GM18907 (cell line): ENCODE measurements at regions not wholly inside any gene's neighbourhood (a gene's known extent, or its start where the extent isn't known, plus 50 kb on each side); places are given as distances from the start of the nearest gene placed in this dataset.
"Not testable (repeated sequence)": the region's sequence is repeated elsewhere in the genome, so short reads cannot be mapped to it uniquely, and the experiment has no call there.

Experiments
- ATAC-seq: cut with Tn5 transposase; IDR thresholded peaks from one replicate; pipeline ENCODE4 v1.9.1; 2021; ENCODE audit warnings: mild to moderate bottlenecking, moderate library complexity; ENCODE audit not compliant: unreplicated experiment

- no peak for ATAC-seq
These were observed 193.1 kb downstream of the OTOL1 start for GRCh38 chr3:161689584-161690298.

GRCh38 chr3:161690299-161690620 lies 193.7 kb downstream of the OTOL1 start:
- ATAC-seq: no peak

GRCh38 chr3:161691677-161692076 lies 195.1 kb downstream of the OTOL1 start:
- ATAC-seq: no peak

- peak; percentile 87 for ATAC-seq
These were observed 198.3 kb downstream of the OTOL1 start for GRCh38 chr3:161694682-161695564.

- ATAC-seq: no peak
These were observed 199.2 kb downstream of the OTOL1 start for GRCh38 chr3:161695811-161696210.

- ATAC-seq: peak; percentile 94
These were observed 204.4 kb downstream of the OTOL1 start for GRCh38 chr3:161700998-161701397.

GRCh38 chr3:161707253-161707652 lies 210.6 kb downstream of the OTOL1 start:
- not testable (repeated sequence) for ATAC-seq

GRCh38 chr3:161713731-161714130 lies 217.1 kb downstream of the OTOL1 start:
- ATAC-seq: no peak

- no peak for ATAC-seq
These were observed 235.4 kb downstream of the OTOL1 start for GRCh38 chr3:161731968-161732367.

GRCh38 chr3:161737171-161737570 lies 240.6 kb downstream of the OTOL1 start:
- no peak for ATAC-seq

GRCh38 chr3:161740421-161740820 lies 243.8 kb downstream of the OTOL1 start:
- no peak for ATAC-seq

- ATAC-seq: no peak
These were observed 247.8 kb downstream of the OTOL1 start for GRCh38 chr3:161744366-161744765.

GRCh38 chr3:161745741-161746140 lies 249.1 kb downstream of the OTOL1 start:
- ATAC-seq: no peak

GRCh38 chr3:161748049-161748448 lies 251.4 kb downstream of the OTOL1 start:
- ATAC-seq: no peak

- ATAC-seq: no peak
These were observed 257.9 kb downstream of the OTOL1 start for GRCh38 chr3:161754420-161755053.

GRCh38 chr3:161759444-161759843 lies 262.8 kb downstream of the OTOL1 start:
- no peak for ATAC-seq

GRCh38 chr3:161766331-161766730 lies 269.7 kb downstream of the OTOL1 start:
- ATAC-seq: no peak

- peak; percentile 95 for ATAC-seq
These were observed 274.1 kb downstream of the OTOL1 start for GRCh38 chr3:161770484-161771386.

- no peak for ATAC-seq
These were observed 284.8 kb downstream of the OTOL1 start for GRCh38 chr3:161781381-161781780.

- ATAC-seq: no peak
These were observed 296.8 kb downstream of the OTOL1 start for GRCh38 chr3:161793194-161793930.
